Activated naive CD8-positive, alpha-beta T cell treated with anti-CD3 and anti-CD28 coated beads, Interleukin-2, amount 50 U/mL, for 16 hours (primary cell): ENCODE measurements at regions not wholly inside any gene's neighbourhood (a gene's known extent, or its start where the extent isn't known, plus 50 kb on each side); places are given as distances from the start of the nearest gene placed in this dataset.
A peak's percentile ranks its signal among the peaks of the same experiment; 100 is the strongest.

Source experiments
- DNase-seq: peaks from one replicate; pipeline ENCODE4 v3.0.0-alpha.2; 2020; ENCODE audit warnings: low read depth, low spot score

DNA sequence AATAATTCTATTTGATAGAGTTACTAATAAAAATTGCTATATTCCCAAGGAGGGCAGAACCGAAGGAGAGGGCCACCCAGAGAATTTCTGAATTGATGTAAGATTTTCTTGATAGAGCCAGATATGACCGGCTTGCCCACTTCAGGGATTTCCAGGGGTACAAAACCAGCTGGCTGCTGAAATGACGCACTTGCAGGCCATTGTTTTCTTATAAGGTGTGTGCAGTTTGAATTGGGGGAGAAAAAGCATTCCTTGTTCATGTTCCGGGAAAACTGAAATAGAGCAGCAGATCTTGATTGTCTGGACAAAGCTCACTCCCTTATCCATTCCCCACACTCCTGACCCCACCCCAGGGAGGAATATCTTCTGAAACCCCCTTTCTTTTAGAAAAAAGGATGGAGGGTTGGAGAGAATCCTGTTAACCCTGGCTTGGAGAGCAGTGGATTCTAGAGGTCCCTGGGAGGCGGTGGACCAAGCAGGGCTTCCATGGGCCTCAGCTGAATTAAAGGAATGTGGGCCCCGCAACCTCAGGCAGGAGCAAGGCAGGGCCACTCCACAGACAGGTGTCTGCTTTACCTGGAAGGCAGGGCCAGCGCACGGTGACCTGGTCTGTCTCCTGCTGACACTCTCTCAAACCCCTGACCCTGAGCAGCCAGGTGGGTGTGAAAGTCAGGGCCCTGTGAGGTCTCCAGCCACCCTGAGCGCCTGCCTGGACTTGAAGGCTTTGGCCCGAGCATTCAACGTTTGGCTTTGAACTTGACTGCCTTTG is 96.4 kb downstream of the TMEM170B start:
- DNase-seq = no peak

DNA sequence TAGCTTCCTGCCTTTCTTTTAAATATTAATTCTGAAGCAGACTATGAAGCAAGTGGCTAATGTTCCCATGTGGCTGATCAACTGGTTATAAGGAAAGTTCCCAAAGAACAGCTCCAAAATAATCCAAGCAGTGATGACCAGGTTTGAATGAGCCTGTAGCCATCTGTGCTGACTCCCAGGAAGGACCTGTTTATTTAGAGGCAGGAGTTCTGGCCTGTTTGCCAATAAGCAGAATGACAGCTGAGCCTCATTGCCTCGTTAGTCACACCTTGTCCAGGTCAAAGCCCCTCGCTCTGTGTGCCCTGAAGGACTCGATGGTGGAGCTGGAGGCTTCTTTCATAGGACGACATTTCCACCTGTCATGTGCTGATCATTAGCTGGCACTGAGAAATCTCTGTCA is 97.4 kb downstream of the TMEM170B start:
- no peak for DNase-seq

DNA sequence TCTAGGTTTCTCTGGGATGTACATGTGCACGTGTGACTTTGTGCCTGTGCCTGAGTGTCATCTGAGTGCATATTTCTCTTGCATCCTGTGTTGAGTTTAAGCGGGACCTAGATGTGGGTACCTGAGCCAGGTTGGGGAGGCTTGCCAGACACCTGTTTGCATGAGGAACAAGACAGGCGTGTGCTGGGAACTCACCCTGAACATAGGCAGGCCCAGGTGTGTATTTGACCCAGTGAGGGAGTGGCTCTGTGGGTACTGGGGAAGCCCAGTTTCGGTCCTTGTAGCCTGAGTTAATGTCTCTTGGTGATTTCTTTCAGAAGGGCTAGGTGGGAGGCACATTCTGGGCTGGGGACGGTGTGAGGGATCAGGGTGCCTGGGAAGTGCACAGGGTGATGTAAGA is 98.6 kb downstream of the TMEM170B start:
- no peak for DNase-seq

DNA sequence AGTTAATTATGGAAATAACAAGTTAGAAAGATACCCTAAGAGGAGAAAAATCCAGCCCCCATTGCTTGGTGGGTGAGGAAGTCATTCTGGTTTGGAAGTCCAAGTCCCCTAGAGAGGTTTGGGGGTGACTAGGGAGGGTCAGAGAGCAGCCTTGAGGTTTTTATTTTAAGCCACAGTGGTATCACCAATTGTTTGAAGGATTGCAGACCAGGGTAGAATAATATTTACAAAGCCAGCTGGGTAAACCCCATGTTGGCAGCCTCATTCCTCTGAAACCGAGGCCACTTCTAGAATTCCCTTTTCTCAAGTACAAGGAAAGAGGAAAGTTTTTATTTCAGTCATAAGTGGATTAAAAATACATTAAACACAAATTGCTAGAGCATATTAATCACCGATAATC is 99.7 kb downstream of the TMEM170B start:
- DNase-seq = no peak

DNA sequence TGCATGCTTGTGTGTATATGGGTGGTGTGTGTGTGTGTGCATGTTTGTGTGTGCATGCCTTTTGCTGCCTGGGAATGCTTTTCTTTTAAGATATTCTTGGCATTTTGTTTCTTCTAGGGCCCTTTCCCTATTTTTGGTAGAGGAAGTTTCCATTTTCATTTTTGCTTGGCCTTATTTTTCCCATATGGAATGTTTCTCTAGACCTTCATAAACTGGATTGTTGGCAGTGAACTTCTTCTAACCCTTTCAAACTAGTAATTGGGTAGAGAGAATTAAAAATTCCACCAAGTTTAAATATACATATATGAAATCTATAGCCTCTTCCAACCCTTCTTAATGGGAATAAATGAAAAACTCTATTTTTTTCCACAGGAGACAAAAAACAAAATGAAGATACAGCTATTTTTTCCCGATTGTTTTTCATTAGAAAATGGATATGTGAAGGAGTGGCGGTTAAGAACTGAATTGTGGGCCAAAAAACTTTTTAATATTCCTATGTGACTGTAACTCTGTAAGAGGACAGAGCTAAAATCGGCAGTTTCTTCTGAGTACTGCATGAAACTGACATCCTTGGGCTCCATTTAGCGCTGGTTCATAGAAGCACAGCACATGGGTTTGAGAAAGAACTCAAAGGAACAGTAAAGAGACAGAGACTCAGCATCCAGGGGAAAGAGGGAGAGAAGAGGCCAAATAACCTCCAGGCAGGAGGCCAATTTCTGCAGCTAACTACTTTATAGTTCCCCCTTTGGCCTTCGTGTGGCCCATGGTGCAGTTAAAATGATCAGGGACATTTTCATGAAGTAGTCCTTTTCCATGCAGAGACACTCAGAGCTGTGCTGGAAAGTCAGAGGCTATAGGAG is 102.1 kb downstream of the TMEM170B start:
- DNase-seq = no peak

DNA sequence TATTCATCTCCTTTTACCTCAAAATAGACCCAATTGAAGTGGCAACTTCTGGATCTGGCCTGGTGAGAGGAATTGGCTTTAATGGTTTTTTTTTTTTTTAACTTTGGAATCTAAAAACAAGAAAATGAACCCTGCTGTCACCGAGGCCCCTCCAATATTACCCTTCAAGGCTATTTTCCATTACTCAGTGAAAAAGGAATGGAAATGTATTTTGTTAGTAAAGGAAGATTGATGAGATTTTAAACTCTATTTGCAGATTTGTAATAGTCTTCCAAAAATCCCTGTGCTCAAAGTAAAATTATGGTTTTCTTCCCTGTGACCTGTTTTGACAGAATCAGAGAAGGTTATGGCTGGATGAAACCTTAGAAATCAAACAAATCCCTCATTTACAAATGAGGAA is 102.9 kb downstream of the TMEM170B start:
- no peak for DNase-seq

DNA sequence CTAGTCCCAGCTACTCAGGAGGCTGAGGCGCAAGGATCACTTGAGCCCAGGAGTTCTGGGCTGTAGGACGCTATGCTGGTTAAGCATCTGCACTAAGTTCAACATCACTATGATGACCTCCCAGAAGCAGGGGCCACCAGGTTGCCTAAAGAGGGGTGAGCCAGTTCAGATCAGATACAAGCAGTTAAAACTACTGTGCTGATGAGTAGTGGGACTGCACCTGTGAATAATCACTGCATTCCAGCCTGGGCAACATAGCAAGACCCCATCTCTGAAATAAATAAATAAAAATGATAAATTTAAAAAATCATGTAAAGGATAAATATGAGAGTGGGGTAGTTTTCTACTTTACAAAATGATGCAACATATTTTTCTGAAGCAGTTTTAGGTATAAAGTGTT is 106.5 kb downstream of the TMEM170B start:
- no peak for DNase-seq

DNA sequence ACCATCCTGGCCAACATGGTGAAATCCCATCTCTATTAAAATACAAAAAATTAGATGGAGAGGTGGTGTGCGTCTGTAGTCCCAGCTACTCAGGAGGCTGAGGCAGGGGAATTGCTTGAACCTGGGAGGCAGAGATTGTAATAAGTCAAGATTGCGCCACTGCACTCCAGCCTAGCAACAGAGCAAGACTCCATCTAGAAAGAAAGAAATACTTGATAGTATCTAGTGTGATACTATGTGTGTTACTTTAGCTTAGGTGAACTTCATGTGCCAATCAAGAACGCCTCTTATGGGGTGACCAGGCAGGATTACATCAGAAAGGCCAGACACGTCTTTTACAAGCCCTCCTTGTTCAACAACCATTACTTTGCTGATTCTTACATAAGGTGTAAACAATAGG is 107.1 kb downstream of the TMEM170B start:
- DNase-seq = no peak

DNA sequence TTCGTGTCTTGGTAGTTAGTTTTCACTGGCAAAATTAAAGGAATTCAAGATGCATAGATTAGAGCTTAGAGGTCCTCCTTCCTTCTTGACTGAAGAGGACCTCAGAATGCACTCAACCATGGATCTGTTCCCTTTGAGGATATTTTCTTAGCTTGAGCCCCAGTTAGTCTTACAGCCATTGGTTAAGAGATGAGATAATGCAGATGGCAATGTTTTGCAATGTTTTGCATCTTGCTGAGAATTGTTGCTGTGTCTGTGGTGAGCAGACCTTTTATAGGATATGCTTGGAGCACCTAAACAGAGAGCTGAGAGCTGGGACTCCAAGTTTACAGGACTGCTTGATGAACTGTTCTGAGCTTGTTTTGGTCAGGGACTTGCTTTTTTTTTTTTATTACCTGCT is 107.5 kb downstream of the TMEM170B start:
- no peak for DNase-seq

DNA sequence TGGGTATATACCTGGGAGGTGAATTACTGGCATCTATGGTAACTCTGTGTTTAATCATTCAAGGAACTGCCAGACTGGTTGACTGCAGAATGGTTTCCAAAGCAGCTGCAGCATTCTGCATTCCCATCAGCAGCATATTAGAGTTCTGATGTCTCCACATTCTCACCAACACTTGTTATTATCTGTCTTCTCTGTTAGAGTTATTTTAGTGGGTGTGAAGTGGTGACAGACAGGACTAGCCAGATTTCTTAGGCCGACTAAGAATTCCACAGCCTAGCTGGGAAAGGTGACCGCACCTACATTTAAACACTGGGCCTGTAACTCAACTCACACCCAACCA is 110.9 kb downstream of the TMEM170B start:
- no peak for DNase-seq

DNA sequence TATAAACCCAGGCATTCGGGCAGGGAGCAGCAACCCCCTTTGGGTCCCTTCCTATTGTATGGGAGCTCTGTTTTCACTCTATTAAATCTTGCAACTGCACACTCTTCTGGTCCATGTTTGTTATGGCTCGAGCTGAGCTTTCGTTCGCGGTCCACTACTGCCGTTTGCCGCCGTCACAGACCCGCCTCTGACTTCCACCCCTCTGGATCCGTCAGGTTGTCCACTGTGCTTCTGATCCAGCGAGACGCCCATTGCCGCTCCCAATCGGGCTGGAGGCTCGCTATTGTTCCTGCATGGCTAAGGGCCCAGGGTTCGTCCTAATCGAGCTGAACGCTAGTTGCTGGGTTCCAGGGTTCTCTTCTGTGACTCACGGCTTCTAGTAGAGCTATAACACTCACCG is 111.3 kb downstream of the TMEM170B start:
- no peak for DNase-seq

DNA sequence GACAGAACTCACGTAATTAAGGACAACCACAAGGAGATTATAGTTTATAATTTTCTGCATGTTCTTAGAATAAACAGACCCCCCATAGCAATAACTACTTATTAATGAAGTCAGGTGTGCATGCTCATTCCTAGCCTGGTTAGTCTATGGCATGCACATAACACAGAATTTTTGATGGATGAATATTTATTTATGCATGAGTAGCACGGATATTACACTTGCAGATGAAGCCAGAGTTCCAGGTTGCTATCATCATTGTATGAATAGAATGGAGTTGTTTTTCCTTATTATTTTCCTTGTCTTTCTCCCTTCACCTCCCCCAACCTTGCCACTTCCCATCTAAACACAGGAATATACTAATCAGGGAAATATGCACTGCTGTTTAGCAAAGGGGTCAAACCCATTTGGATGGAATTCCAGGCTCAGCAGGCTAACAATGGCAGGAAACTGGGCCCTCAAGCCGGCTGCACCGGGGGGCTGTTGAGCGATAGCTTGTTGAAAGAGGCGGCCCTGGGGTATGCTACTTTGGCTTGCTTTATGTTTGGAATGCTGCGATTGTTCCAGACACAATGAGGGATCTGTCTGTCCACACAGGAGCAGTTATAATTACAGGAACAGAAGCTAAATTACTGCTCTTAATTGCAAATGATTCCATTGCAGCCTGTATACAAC is 112.6 kb downstream of the TMEM170B start:
- DNase-seq = no peak

DNA sequence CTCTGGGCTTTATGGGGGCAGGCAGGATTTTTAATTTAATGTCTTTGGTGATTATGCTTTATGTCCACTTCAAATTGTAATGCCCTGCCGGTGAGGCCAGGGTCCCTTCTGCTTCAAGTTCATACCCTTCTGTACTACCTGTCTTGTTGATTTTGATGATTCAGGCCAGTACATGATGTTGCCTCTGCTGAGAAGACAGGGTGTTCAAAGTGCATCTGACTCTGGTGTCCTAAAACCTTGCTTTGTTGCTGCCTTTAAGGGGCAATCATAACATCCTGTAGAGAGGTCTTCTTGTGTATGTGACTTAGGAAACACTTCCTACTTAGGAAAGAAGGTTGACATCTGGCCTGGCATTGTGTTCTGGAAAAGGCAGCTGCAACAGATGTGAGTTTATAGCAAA is 113.2 kb downstream of the TMEM170B start:
- no peak for DNase-seq

DNA sequence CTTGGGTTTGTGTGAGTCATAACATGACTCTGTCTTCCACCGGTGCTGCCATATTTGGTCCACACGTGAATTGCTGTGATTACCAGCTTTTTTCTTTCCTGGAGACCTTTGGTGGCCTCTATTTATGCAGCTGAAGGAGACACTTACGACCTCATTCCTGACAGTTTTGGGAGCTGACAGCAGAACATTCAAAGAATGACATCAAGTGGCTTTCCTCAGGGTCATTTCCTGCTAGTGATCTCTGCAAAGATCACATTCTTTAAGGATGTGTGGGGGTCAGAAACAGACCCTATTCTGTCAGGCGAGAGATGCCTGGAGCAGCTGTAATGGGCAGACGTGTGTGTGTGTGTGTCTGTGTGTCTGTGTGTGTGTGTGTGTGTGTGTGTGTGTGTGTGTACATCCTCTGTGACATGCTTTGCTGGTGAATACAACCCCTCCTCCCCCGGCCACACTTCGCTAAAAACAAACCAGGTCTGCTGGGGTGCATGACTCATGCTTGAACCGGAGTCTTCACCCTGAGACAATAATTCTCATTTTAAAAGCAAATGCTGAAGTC is 115.6 kb downstream of the TMEM170B start:
- DNase-seq = peak; percentile 2

DNA sequence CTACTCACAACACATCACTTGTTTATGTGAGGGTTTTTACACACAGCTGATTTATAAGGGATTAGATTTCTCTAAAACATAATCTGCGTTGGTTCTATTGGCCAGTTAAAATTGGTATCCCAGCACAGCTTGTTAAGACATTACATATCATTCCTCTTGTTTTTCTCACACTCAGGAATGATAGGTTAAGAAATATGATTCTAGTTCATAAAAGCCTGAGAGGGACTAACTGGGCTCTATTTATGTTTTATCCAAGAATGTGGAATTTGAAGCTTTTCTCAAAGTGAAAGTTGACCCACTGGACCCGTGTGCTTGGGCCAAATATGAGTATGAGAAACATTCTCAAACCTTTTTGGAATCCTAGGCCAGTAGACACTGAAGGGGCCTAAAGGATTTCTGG is 117.3 kb downstream of the TMEM170B start:
- no peak for DNase-seq

DNA sequence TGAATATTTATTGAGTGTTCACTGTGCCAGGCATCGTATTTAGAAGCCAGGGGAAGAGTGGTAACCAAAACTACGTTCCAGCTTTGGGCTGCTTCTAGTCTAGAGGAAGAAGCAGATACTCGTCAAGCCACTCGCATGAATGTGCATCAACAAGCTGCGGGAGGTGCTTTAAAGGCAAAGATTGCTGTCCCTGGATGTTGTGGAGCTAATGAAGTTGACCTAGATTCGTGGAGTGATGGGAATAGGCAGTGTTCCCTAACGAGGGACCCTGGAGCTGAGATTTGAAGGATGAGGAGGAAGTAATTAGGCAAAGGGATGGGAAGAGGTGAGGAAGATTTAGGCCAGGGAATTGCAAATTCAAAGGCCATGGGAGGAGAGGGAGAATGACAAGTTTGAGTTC is 118.9 kb downstream of the TMEM170B start:
- no peak for DNase-seq

DNA sequence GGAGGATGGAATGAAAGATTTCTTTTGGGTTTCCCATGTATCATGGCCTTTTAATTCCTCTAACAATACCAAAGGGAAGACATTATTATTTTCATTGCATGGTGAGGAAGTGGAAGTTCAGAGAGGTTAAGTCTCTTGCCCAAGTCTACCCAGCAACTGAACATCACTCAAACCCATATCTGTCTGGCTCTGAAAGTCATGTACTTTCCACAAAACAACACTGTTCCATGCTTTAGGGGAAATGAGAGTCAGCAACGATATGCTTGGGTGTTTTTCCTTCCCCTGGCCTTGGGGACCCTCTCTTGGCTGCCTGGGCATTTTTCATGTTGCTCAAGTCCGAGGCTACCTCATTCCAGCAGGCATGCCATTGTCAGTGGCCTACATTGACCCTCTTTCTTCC is 118.8 kb downstream of the ADTRP start:
- no peak for DNase-seq

DNA sequence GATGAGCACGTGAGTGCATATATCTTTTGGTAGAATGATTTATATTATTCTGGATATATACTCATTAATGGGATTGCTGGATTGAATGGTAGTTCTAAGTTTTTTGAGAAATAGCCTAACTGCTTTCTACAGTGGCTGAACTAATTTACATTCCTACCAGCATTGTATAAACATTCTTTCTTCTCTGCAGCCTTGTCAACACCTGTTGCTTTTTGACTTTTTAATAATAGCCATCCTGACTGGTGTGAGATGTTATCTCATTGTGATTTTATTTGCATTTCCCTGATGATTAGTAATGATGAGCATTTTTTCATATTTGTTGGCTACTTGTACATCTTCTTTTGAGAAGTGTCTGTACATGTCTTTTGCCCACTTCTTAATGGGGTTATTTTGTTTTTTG is 116.3 kb downstream of the ADTRP start:
- no peak for DNase-seq

DNA sequence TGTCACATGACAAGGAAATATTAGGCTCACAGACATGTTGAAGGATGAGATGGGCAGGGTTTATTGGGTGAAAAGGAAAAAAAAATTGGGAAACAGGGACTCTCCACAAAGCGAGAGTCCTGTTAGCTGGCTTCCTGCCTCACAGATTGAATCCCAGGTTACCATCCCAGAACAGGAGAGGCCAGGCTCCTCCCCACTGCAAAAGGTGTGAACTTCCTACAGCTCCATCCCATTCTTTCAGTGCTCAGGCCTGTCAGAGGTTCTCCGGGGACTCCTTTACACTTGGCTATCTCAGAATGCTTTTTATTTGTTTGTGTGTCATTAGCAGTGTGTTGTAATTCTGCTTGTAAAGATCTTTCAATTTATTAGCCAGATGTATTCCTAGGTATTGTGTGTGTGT is 115.1 kb downstream of the ADTRP start:
- no peak for DNase-seq
